ENCODE measurements at regions not wholly inside any gene's neighbourhood (a gene's known extent, or its start where the extent isn't known, plus 50 kb on each side); places are given as distances from the start of the nearest gene placed in this dataset.

- no peak for TF ChIP-seq POLR2A (IDR thresholded peaks at IDR 0.05)
- no peak for TF ChIP-seq CTCF (IDR thresholded peaks at IDR 0.05)
These were observed 471.3 kb upstream of the NRSN1 start for GRCh38 chr6:23654745-23655144.
